ENCODE measurements at regions not wholly inside any gene's neighbourhood (a gene's known extent, or its start where the extent isn't known, plus 50 kb on each side); places are given as distances from the start of the nearest gene placed in this dataset.

DNA sequence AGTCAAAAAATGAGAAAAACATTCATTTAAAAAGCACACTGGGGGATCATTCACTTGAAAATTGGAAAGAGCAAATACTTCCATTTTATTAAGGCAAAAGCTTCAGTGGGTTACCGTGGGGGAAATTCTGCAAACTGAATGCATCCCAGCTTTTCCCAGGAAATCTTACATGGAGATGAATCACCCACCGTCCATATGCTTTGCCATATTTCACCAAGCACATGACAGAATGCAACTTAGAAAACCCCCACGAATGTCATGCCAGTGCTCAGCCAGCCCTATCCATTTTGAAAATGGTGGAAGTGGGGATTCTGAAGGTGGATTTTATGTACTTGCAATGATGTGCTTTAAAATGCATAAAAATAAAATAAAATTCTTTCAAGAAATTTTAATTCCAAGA lies 485.5 kb upstream of the ID2 start:
- Histone ChIP-seq H3K36me3 (ENCODE audit: control insufficient read depth, insufficient read depth, low read length) (no peaks in the 10 kb centered on the region), H3K27me3 (ENCODE audit: control insufficient read depth in 2 of 2, insufficient read depth in 2 of 2, low read length in 2 of 2) (peaks cover under 1 to 10% of the 10 kb centered on the region in 2 experiments; a peak in 3 of 5 replicates), H3K27ac (ENCODE audit: extremely low read depth, low read depth, low read length) (no peak overlapping the region), H3K4me1 (replicated peaks in 1 of 2; ENCODE audit: control insufficient read depth in 2 of 2, insufficient read depth in 2 of 2, low read length in 2 of 2) (no peaks in the 10 kb centered on the region), H3K9me3 (replicated peaks; ENCODE audit: control insufficient read depth, insufficient read depth, low read depth, low read length) (no peaks in the 10 kb centered on the region), H3K9ac (ENCODE audit: insufficient read depth in 1 of 2, low read depth in 2 of 2, low read length in 2 of 2) (no peak overlapping the region), H3K4me2 (ENCODE audit: insufficient read depth, low read length) (no peak overlapping the region), H2AFZ (ENCODE audit: low read depth, low read length) (no peak overlapping the region), H3K4me3 (no peak overlapping the region), H3K79me2 (ENCODE audit: control insufficient read depth, insufficient read depth, low read length) (no peaks in the 10 kb centered on the region), H3K9me1 (ENCODE audit: control insufficient read depth, insufficient read depth, low read length) (no peaks in the 10 kb centered on the region), H4K20me1 (replicated peaks; ENCODE audit: control insufficient read depth, insufficient read depth, low read length) (no peaks in the 10 kb centered on the region)
- in situ Hi-C loops (cut with MboI) = no loop called here
- FAIRE-seq (no peak), ATAC-seq (no peak), DNase-seq (ENCODE audit: extremely low read depth in 1 of 4, low spot score in 3 of 4) (no peak)
- intact Hi-C loops (cut with micrococcal nuclease) = no loop called here
- WGBS (ENCODE audit: insufficient coverage, low coverage, missing lambda C conversion rate) = 3% methylated on average over 3 of the region's 3 CpGs
- POLR2A ChIA-PET = no interaction called here
- CTCF ChIA-PET (ENCODE audit: low intra/inter-chr PET ratio) = no interaction called here
- BruUV-seq (replicated peaks) = no TSS peak
- TF ChIP-seq TEAD1 (CRISPR knock-in tag; IDR thresholded peaks at IDR 0.05) (no peak), FOXM1 (IDR thresholded peaks at IDR 0.05; ENCODE audit: low read depth) (no peak), FOXM1 (CRISPR knock-in tag; IDR thresholded peaks at IDR 0.05; ENCODE audit: low read depth) (no peak), ZNF311 (CRISPR knock-in tag; IDR thresholded peaks at IDR 0.05) (no peak), CSDE1 (IDR thresholded peaks at IDR 0.05) (no peak), TAL1 (IDR thresholded peaks at IDR 0.05) (no peak), PCBP2 (IDR thresholded peaks at IDR 0.05; ENCODE audit: low read depth, low read length, poor library complexity, severe bottlenecking) (no peak), SMAD4 (CRISPR knock-in tag; conservative IDR thresholded peaks at IDR 0.05) (no peak), NFYB (IDR thresholded peaks at IDR 0.05; ENCODE audit: extremely low read depth, insufficient read length) (no peak)
- TF ChIP-seq, protein P1, sequence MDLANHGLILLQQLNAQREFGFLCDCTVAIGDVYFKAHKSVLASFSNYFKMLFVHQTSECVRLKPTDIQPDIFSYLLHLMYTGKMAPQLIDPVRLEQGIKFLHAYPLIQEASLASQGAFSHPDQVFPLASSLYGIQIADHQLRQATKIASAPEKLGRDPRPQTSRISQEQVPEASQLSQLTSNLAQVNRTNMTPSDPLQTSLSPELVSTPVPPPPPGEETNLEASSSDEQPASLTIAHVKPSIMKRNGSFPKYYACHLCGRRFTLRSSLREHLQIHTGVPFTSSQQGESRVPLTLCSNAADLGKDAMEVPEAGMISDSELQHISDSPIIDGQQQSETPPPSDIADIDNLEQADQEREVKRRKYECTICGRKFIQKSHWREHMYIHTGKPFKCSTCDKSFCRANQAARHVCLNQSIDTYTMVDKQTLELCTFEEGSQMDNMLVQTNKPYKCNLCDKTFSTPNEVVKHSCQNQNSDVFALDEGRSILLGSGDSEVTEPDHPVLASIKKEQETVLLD (IDR thresholded peaks at IDR 0.05) = no peak
- TF ChIP-seq, protein P2, sequence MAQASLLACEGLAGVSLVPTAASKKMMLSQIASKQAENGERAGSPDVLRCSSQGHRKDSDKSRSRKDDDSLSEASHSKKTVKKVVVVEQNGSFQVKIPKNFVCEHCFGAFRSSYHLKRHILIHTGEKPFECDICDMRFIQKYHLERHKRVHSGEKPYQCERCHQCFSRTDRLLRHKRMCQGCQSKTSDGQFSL (CRISPR knock-in tag; IDR thresholded peaks at IDR 0.05) = no peak
- TF ChIP-seq, protein P2 (tag; IDR thresholded peaks at IDR 0.05) = no peak
- TF ChIP-seq, protein P3, sequence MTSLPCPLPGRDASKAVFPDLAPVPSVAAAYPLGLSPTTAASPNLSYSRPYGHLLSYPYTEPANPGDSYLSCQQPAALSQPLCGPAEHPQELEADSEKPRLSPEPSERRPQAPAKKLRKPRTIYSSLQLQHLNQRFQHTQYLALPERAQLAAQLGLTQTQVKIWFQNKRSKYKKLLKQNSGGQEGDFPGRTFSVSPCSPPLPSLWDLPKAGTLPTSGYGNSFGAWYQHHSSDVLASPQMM (CRISPR knock-in tag; IDR thresholded peaks at IDR 0.05) = no peak
- TF ChIP-seq, protein P4, sequence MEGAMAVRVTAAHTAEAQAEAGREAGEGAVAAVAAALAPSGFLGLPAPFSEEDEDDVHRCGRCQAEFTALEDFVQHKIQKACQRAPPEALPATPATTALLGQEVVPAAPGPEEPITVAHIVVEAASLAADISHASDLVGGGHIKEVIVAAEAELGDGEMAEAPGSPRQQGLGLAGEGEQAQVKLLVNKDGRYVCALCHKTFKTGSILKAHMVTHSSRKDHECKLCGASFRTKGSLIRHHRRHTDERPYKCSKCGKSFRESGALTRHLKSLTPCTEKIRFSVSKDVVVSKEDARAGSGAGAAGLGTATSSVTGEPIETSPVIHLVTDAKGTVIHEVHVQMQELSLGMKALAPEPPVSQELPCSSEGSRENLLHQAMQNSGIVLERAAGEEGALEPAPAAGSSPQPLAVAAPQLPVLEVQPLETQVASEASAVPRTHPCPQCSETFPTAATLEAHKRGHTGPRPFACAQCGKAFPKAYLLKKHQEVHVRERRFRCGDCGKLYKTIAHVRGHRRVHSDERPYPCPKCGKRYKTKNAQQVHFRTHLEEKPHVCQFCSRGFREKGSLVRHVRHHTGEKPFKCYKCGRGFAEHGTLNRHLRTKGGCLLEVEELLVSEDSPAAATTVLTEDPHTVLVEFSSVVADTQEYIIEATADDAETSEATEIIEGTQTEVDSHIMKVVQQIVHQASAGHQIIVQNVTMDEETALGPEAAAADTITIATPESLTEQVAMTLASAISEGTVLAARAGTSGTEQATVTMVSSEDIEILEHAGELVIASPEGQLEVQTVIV (CRISPR knock-in tag; IDR thresholded peaks at IDR 0.05; ENCODE audit: borderline replicate concordance) = no peak
- TF ChIP-seq, protein P5, sequence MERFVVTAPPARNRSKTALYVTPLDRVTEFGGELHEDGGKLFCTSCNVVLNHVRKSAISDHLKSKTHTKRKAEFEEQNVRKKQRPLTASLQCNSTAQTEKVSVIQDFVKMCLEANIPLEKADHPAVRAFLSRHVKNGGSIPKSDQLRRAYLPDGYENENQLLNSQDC (CRISPR knock-in tag; IDR thresholded peaks at IDR 0.05) = no peak

Measured in K562 (cell line).